GM21360 (cell line): ENCODE measurements at regions not wholly inside any gene's neighbourhood (a gene's known extent, or its start where the extent isn't known, plus 50 kb on each side); places are given as distances from the start of the nearest gene placed in this dataset.

Source experiments
- ATAC-seq: cut with Tn5 transposase; IDR thresholded peaks from one replicate; pipeline ENCODE4 v1.9.1; 2021; ENCODE audit warnings: mild to moderate bottlenecking, moderate library complexity; ENCODE audit not compliant: unreplicated experiment

DNA sequence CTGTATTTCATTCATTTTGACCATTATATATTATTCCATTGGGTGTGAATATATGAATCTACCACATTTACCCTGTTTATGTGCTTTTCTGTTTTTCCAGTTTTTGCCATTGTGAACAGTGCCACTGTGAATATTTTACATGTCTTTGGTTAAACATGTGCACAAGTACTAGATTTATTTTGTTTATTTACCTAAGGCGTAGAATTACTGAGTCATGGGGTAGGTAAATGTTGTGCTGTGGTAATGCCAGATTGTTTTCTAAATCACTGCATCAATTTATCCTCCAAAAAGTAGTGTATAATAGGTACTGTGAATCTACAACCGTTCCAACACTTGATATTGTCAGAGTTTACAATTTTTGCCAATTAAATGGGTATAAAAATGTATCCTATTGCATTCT, 362.1 kb upstream of the AGTR1 start:
- ATAC-seq, result no peak

DNA sequence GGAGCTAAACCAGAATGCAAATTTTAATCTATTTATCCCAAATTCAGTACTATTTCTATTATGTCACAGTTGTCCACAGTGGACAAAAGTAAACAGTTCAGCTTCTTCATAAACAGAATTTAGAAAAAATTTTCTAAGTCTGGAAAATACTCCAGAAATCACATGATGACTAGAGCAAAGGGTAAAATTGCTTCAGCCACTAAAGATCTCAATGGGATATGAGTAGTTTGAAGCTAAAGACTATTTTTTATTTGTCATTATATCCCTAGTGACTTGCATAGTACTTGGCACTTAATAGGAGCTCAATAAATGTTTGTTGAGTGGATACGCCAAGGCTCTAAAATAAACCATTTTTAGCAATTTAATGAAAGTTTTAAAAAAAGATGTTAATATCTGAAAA, 354.3 kb upstream of the AGTR1 start:
- no peak for ATAC-seq

DNA sequence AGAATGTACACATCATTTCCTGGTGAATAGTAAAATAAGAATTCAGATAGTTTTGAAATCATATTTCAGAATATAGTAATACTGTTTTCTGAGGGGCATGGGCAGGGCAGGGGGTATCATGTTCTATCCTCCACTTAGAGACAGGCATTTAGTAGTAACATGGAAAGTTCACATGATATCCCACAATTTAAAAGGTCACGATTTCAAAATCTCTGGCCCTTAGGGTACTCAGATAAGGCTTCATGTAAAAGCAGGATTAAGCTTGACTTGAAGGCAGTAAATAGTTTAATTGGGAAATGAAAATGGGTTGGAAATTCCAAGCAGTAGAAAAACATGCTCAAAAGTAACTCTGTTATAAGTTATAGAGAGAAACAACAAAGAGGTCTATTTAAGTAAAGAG, 353.2 kb upstream of the AGTR1 start:
- ATAC-seq, result no peak

DNA sequence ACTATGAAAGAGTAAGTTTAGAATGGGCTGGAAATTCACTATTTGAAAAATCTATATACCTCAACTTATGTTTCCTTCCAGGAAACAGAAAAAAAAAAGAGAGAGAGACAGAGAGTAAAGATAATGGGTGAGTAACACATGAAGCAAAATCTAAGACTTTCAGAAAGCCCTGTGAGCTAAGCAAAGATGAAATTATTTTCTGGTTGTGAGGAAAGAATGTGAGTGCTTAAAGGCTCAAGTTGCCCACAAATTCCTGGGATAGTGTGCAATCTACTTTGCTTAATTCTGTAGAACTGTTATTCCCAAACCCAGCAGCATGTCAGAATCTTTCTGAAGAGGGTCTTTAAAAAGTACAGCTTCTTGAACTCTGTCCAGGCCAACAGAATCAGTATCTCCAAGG, 337.7 kb upstream of the AGTR1 start:
- ATAC-seq, result no peak

DNA sequence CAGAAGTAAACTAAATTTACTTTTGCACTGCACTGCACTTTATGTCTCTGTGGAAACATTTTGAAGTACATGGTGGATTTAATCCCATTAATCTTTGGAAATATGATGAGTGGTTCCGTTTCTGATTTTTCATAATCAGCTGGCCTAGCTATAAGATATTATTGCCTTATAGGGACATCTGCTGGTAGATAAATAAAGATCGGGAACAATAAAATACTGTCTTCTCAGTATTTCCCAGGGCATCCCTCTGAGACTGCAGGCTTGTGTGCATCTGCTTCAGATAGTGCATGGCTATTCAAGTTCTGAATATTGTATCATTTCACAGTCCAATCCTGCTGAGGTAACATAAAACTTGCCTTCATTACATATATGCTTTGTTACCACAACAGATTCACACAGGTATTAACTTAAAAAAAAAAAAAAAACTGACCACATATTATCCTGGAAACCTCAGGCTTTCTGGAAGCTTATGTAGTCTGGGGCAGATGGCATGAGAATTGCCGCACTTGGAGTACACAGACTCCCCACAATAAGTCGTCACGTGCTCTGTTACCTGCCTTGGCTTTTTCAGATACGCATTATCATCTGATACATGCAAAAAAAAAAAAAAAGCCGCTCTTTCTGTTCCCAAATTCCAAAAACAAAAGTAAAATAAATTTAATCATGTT, 330.8 kb upstream of the AGTR1 start:
- ATAC-seq, result no peak

DNA sequence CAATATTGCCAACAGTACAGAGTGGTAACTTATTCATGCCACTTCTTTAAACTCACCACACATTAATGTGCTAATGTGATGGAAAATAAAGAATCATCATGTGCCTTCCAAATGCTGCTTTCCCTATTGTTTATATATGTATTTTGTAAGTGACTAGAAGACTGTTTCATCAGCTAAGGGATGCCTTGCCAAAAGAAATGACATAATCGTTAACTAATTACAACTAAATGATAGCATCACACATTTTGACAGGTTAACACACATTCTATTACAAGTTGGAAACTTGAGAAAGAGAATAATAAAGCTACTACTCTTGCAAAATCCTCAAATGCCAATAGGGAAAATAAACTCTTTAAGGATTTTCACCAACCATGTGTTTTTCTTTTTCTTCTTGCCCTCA, 329.9 kb upstream of the AGTR1 start:
- no peak for ATAC-seq

DNA sequence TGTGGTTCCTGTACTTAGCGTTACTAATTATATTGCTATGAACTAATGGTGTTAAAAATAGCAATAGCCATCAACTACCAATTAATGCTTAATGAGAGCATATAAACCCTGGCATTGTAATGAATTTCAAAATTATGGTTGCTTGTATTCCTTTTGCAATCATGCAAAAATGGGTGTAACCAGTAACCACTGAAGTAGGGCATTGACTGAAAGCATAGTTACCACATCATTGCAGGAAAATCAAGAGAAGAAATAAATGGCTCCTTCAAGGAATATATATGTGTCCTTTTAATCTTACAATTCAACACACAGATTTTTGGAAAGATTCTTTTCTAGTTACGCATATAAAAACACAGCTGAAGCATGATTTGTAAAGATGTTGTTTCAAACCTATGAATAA, 328.3 kb upstream of the AGTR1 start:
- ATAC-seq, result no peak

GRCh38 chr3:148372206-148372875, 325.4 kb upstream of the AGTR1 start:
- no peak for ATAC-seq

- no peak for ATAC-seq
Observed at GRCh38 chr3:148373961-148374360, 323.7 kb upstream of the AGTR1 start.

GRCh38 chr3:148379763-148380382, 317.8 kb upstream of the AGTR1 start:
- peak; percentile 98 for ATAC-seq

GRCh38 chr3:148381051-148381450, 316.7 kb upstream of the AGTR1 start:
- no peak for ATAC-seq

GRCh38 chr3:148389916-148390315, 307.8 kb upstream of the AGTR1 start:
- no peak for ATAC-seq

GRCh38 chr3:148395821-148396220, 301.9 kb upstream of the AGTR1 start:
- ATAC-seq, result no peak

- ATAC-seq, result no peak
Observed at GRCh38 chr3:148400754-148401153, 296.9 kb upstream of the AGTR1 start.

GRCh38 chr3:148408667-148409066, 289.0 kb upstream of the AGTR1 start:
- no peak for ATAC-seq

DNA sequence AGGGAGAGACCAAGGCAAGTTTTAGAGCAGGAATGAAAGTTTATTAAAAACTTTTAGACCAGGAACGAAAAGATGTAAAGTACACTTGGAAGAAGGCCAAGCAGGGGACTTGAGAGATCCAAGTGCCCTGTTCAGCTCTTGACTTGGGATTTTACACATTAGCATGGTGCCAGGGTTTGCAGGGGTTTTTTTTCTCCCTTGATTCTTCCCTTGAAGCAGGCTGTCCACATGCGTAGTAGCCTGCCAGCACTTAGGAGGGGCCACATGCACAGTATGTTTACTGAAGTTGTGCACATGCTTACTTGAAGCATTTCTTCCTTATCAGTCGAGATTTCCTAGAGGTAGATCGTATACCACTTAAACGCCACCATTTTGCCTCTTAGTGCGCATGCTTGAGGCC, 277.5 kb upstream of the AGTR1 start:
- ATAC-seq, result no peak

GRCh38 chr3:148428862-148429605, 268.7 kb upstream of the AGTR1 start:
- no peak for ATAC-seq

DNA sequence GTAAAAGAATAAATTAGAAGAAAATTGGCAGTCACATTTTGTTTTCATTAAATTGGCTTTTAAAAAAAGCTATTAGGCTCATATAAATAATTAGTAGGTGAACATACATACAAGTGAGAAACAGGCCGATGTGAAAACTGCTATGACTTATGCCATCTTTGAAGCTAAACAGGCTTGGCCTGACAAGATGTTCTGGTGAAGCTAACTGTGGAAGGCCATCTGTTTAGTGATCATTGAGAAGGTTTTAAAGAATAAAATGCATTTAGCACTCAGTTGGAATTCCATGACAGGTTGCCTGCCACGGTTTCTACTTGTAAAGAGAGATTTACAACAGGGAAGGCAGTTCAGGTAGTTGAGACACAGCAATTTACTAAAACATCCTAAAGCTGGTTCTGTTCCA, 264.0 kb upstream of the AGTR1 start:
- ATAC-seq, result no peak

DNA sequence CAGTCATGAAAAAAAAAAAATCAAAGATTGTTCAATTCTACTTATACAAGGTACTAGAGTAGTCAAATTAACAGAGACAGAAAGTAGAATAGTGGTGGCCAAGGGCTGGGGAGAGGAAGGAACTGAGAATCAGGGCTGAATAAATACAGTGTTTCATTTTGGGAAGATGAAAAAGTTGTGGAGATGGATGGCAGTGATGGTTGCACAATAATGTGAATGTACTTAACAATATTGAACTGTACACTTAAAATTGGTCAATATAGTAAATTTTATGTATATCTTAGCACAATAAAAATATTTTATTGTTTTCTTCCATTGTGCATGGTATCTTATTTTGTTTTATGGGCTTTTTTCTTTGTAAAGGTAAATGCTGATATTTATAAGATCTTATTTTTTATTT, 262.2 kb upstream of the AGTR1 start:
- no peak for ATAC-seq

DNA sequence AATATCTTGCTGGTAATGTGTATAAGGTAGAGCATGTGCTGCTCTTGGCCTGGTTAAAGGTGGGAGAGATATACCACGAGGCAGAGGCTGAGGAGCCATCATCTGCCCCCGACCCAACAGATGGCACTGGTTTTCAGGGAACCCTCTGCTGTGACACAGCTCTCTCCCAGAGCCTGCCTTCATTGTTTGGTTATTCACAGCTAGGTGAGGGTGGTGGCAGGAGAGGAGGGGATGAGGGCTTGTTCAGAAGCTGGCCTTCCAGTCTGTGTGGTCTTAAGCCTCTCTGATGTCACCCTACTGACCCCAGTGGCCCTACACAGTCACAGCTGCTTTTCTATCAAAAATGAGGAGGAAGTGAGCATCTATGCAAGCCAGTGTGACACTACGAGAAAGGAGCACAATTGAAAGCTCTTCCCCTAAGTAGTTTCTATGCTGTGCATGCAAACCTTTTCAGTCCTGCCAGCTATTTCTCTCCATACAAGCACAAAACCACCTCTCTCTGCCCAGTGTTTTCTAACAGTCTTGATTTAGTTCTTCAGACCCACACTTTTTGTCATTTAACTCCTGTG, 258.4 kb upstream of the AGTR1 start:
- ATAC-seq, result peak; percentile 72

DNA sequence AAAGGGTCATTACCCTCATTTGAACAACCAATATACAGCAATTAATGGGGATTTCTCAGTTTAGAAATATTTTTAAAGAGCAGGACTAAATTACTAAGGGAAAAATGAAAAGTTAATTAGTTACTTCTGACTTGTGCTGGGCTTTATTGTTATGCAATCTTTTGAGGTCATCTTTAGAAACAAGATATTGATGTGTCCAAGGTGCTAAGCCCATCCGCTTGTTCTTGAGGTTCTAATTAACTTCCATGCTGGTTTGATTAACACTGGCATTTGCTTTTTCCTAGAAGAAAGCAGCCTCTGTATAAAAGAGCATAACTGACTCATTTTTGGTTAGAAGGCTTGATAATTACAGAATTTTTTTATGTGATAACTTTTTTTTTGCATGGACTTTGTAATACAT, 256.5 kb upstream of the AGTR1 start:
- no peak for ATAC-seq
